HepG2 (cell line): ENCODE measurements at regions not wholly inside any gene's neighbourhood (a gene's known extent, or its start where the extent isn't known, plus 50 kb on each side); places are given as distances from the start of the nearest gene placed in this dataset.

Experiments used
- ATAC-seq: fragments of 200-7000 bp; cut with Tn5 transposase; 3 replicates; pipeline ENCODE4 v1.9.1; 2020; ENCODE audit warnings: mild to moderate bottlenecking, moderate library complexity
- BruUV-seq: library from RNA; stranded (reverse); fragments of 400-500 nt; replicated peaks from 2 replicates; lab custom pipeline; 2021; lab: Mats Ljungman, UMichigan
- CTCF ChIA-PET: fragments of 300-600 bp; formaldehyde crosslinking; extraction: SDS; loops from one replicate; lab custom pipeline; 2021; ENCODE audit warnings: low total read pairs, inconsistent platforms, low intra/inter-chr PET ratio; lab: Yijun Ruan, JAX
- POLR2A ChIA-PET: fragments of 350-600 bp; sonication (Branson Sonifier 250); formaldehyde crosslinking; loops from one replicate; lab custom pipeline; 2020; ENCODE audit warnings: antibody characterized with exemption, inconsistent platforms; lab: Yijun Ruan, JAX
- DNase-seq: peaks from one replicate; pipeline ENCODE4 v3.0.0-alpha.2; 2015; ENCODE audit warnings: low spot score
- FAIRE-seq: peaks from 3 replicates; lab custom pipeline; 2011; peaks lifted over from hg19 to GRCh38; lab: Jason Lieb, UNC
- H2AFZ ChIP-seq: one replicate; pipeline ENCODE4 v1.6.1; 2011; ENCODE audit warnings: low read length, inconsistent platforms
- H3K27ac ChIP-seq: fragments of 300-600 bp; 3 replicates; pipeline ENCODE4 v1.8.0; 2011; ENCODE audit warnings: mixed run types, mild to moderate bottlenecking, mixed read lengths, low read length, inconsistent platforms; ENCODE audit not compliant: insufficient read depth; ENCODE audit errors: extremely low read length
- H3K27me3 ChIP-seq, 2 experiments: fragments of 200-600 bp in 1 of 2; 2 replicates in 1 of 2; 3 replicates in 1 of 2; pipeline versions ENCODE4 v1.6.0 to v1.8.0; 2011; ENCODE audit warnings: low read length in 2 of 2, mild to moderate bottlenecking in 2 of 2, moderate library complexity in 2 of 2, inconsistent platforms in 1 of 2; ENCODE audit not compliant: insufficient read depth in 2 of 2, control insufficient read depth in 1 of 2
- H3K36me3 ChIP-seq, 2 experiments: fragments of 200-600 bp in 1 of 2; replicated peaks in 1 of 2; 2 replicates in 1 of 2; 3 replicates in 1 of 2; pipeline versions ENCODE4 v1.5.1 to v1.8.0; 2011; ENCODE audit warnings: low read length in 2 of 2, inconsistent platforms in 1 of 2; ENCODE audit not compliant: insufficient read depth in 2 of 2, control insufficient read depth in 1 of 2
- H3K4me1 ChIP-seq: 2 replicates; pipeline ENCODE4 v1.5.1; 2012; ENCODE audit warnings: low read length, inconsistent platforms; ENCODE audit not compliant: insufficient read depth
- H3K4me2 ChIP-seq: 2 replicates; pipeline ENCODE4 v1.6.0; 2011; ENCODE audit warnings: low read depth, low read length, inconsistent platforms
- H3K4me3 ChIP-seq, 3 experiments: fragments of 200-600 bp in 1 of 3; sonication (generic), shearing (Covaris generic) in 1 of 3; replicated peaks in 1 of 3; 2 replicates each; pipeline ENCODE4 v1.5.1; 2011 to 2016; ENCODE audit warnings: low read length in 3 of 3, inconsistent platforms in 2 of 3, low read depth in 2 of 3, mild to moderate bottlenecking in 2 of 3, control low read depth in 1 of 3, mixed read lengths in 1 of 3; ENCODE audit not compliant: insufficient read depth in 1 of 3
- H3K79me2 ChIP-seq: one replicate; pipeline ENCODE4 v1.6.1; 2011; ENCODE audit warnings: low read length, inconsistent platforms; ENCODE audit not compliant: insufficient read depth
- H3K9ac ChIP-seq: 2 replicates; pipeline ENCODE4 v1.6.0; 2011; ENCODE audit warnings: mild to moderate bottlenecking, low read depth, low read length, inconsistent platforms; ENCODE audit not compliant: insufficient read depth
- H3K9me3 ChIP-seq: 2 replicates; pipeline ENCODE4 v1.5.1; 2012; ENCODE audit warnings: mild to moderate bottlenecking, low read length
- H4K20me1 ChIP-seq: 2 replicates; pipeline ENCODE4 v1.6.0; 2011; ENCODE audit warnings: inconsistent platforms, mild to moderate bottlenecking, low read length, moderate library complexity; ENCODE audit not compliant: insufficient read depth
- AGO1 ChIP-seq: fragments of 200-400 bp; formaldehyde crosslinking; IDR thresholded peaks from 2 replicates; pipeline ENCODE4 v1.6.1; 2017; ENCODE audit warnings: mild to moderate bottlenecking, low read depth, low read length, moderate library complexity; ENCODE audit not compliant: poor library complexity, severe bottlenecking
- AGO2 ChIP-seq: fragments of 200-400 bp; formaldehyde crosslinking; optimal IDR thresholded peaks from 2 replicates; pipeline ENCODE3; 2017; ENCODE audit warnings: mild to moderate bottlenecking, low read depth, low read length, moderate library complexity
- ARID2 ChIP-seq: sonication (generic); formaldehyde crosslinking; IDR thresholded peaks from 2 replicates; pipeline ENCODE4 v1.8.1; 2022; ENCODE audit warnings: mild to moderate bottlenecking, missing genetic modification reagents, borderline replicate concordance
- FOXJ3 ChIP-seq: sonication (generic); formaldehyde crosslinking; IDR thresholded peaks from 2 replicates; pipeline ENCODE4 v1.4.0; 2020; ENCODE audit warnings: missing genetic modification reagents, mild to moderate bottlenecking, borderline replicate concordance
- GFI1 ChIP-seq: sonication (generic); formaldehyde crosslinking; IDR thresholded peaks from 2 replicates; pipeline ENCODE4 v1.5.0; 2020; ENCODE audit warnings: missing genetic modification reagents, mild to moderate bottlenecking, borderline replicate concordance
- HNF4G ChIP-seq, 2 experiments: sonication (generic) in 1 of 2; formaldehyde crosslinking in 1 of 2; IDR thresholded peaks; 2 replicates each; pipeline versions ENCODE4 v1.4.0 to v1.6.1; 2011 to 2020; ENCODE audit warnings: borderline replicate concordance in 2 of 2, low read depth in 2 of 2, mild to moderate bottlenecking in 2 of 2, low read length in 1 of 2, missing genetic modification reagents in 1 of 2, moderate library complexity in 1 of 2
- KLF12 ChIP-seq: sonication (generic); formaldehyde crosslinking; IDR thresholded peaks from 2 replicates; pipeline ENCODE4 v1.4.0; 2020; ENCODE audit warnings: missing genetic modification reagents, borderline replicate concordance
- PHF5A ChIP-seq: IDR thresholded peaks from one replicate; pipeline ENCODE4 v1.6.1; 2018; ENCODE audit warnings: low read depth, missing genetic modification reagents; ENCODE audit not compliant: unreplicated experiment
- POGZ ChIP-seq: sonication (generic); formaldehyde crosslinking; IDR thresholded peaks from 2 replicates; pipeline ENCODE4 v1.4.0; 2020; ENCODE audit warnings: mild to moderate bottlenecking, missing genetic modification reagents
- POLR2AphosphoS5 ChIP-seq: IDR thresholded peaks from 2 replicates; pipeline ENCODE4 v1.6.1; 2012; ENCODE audit warnings: low read depth, low read length
- RNF2 ChIP-seq: fragments of 450-650 bp; conservative IDR thresholded peaks from 2 replicates; pipeline ENCODE4 v1.6.1; 2016; ENCODE audit warnings: low read depth
- SIN3B ChIP-seq: fragments of 150-350 bp; IDR thresholded peaks from 2 replicates; pipeline ENCODE4 v1.6.1; 2014; ENCODE audit warnings: low read length
- TBP ChIP-seq: sonication (generic); formaldehyde crosslinking; IDR thresholded peaks from 2 replicates; pipeline ENCODE4 v1.5.0; 2020; ENCODE audit warnings: missing genetic modification reagents
- ZBTB1 ChIP-seq: sonication (generic); formaldehyde crosslinking; IDR thresholded peaks from 2 replicates; pipeline ENCODE4 v1.4.0; 2020; ENCODE audit warnings: missing genetic modification reagents, borderline replicate concordance
- ZBTB8A ChIP-seq: sonication (generic); formaldehyde crosslinking; IDR thresholded peaks from 2 replicates; pipeline ENCODE4 v1.4.0; 2020; ENCODE audit warnings: mild to moderate bottlenecking, low read depth, missing genetic modification reagents, borderline replicate concordance
- ZNF44 ChIP-seq: sonication (generic); formaldehyde crosslinking; IDR thresholded peaks from 2 replicates; pipeline ENCODE4 v1.5.1; 2020; ENCODE audit warnings: mild to moderate bottlenecking, missing genetic modification reagents
- ZNF704 ChIP-seq: sonication (generic); formaldehyde crosslinking; IDR thresholded peaks from 2 replicates; pipeline ENCODE4 v1.8.1; 2023; ENCODE audit warnings: mild to moderate bottlenecking, inconsistent platforms, moderate library complexity, missing genetic modification reagents, borderline replicate concordance
- in situ Hi-C: cut with HindIII; loops from 2 replicates; pipeline ENCODE4 v1.10.0; 2017; ENCODE audit warnings: low pct_unique_long_range_greater_than_20kb; ENCODE audit not compliant: extremely low pct_ligation_motif_present
- intact Hi-C: fragments of 100-400 bp; cut with micrococcal nuclease; formaldehyde crosslinking; loops from one replicate; pipeline ENCODE4 v1.10.0; 2022; ENCODE audit not compliant: unreplicated experiment

DNA sequence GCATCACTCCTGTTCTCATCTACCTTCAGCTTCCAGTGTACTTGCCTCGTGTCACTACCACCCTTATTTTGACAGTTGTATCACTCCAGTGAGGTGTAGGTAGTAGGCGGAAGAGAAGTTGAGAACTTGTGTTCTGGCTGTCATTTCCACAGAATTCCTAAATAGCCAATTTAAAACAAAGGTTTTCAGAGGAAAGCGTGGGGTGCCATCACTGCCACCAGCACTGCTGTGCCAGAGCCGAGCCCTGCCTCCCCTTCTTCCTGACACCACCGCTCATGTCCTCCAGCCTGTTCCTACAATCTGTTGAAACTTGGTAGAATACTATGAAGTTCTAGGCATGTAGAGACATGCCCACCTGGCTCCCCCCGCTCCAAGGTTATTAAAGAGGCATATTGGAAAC, 215.8 kb downstream of the TANC2 start (continued):
- TF ChIP-seq ZBTB1 (CRISPR knock-in tag) (no peak), AGO2 (no peak), GFI1 (CRISPR knock-in tag) (no peak)
- TF ChIP-seq, all 625 proteins: peak for 0

DNA sequence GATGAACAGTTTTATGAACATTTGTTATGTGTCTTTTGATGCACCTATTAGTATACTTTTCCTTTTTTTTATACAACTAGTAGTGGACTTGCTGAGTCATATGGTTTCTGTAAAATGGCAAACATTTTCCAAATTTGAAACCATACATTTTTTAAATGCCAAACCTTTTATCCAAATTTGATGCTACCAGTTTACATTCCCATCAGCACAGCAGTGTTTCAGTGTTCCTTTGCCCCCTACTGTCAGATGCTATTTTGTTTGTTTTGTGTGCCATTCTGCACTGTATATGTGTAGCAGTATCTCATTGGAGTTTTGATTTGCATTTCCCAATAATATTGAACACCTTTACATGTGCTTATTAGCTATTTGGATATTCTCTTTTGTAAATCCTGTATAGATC, 219.4 kb downstream of the TANC2 start:
- Histone ChIP-seq H3K27ac (no peak overlapping the region), H3K79me2 (no peaks in the 10 kb centered on the region), H2AFZ (no peak overlapping the region), H4K20me1 (no peaks in the 10 kb centered on the region), H3K9me3 (no peaks in the 10 kb centered on the region), H3K36me3 (no peaks in the 10 kb centered on the region), H3K4me1 (no peaks in the 10 kb centered on the region), H3K27me3 (0 out of 5 replicates have a peak, but pooled peaks cover 0 to 3% of the 10 kb centered on the region in 2 experiments), H3K4me3 (no peak overlapping the region), H3K9ac (no peak overlapping the region), H3K4me2 (no peak overlapping the region)
- DNase-seq = no peak
- TF ChIP-seq FOXJ3 (CRISPR knock-in tag) = no peak
- TF ChIP-seq RNF2 = no peak
- TF ChIP-seq ZNF704 (CRISPR knock-in tag) = no peak
- no peak for TF ChIP-seq POGZ (CRISPR knock-in tag)
- TF ChIP-seq SIN3B = no peak
- TF ChIP-seq TBP (CRISPR knock-in tag) = no peak
- TF ChIP-seq ZNF44 (CRISPR knock-in tag) = no peak
- no peak for TF ChIP-seq KLF12 (CRISPR knock-in tag)
- TF ChIP-seq ARID2 (CRISPR knock-in tag) = no peak
- TF ChIP-seq POLR2AphosphoS5 = no peak
- no peak for TF ChIP-seq HNF4G (IDR thresholded peaks at IDR 0.05; ENCODE audit: borderline replicate concordance, low read depth, low read length)
- no peak for TF ChIP-seq HNF4G (CRISPR knock-in tag; IDR thresholded peaks at IDR 0.05; ENCODE audit: borderline replicate concordance, low read depth)
- no peak for TF ChIP-seq PHF5A (CRISPR knock-in tag)
- no peak for TF ChIP-seq ZBTB8A
- no peak for TF ChIP-seq AGO1
- ChIA-PET CTCF (no interaction called here), POLR2A (no interaction called here)
- no peak for FAIRE-seq
- in situ Hi-C loops (no loop called here), intact Hi-C loops (loop anchor here (1.0 kb wide), 1 partner anchor 16 kb away; no protein-coding TSS in a partner anchor)
- ATAC-seq = no peak
- BruUV-seq = no TSS peak
